RCC 7860 (cell line): ENCODE measurements at regions not wholly inside any gene's neighbourhood (a gene's known extent, or its start where the extent isn't known, plus 50 kb on each side); places are given as distances from the start of the nearest gene placed in this dataset.

ENCODE experiments used
- DNase-seq: peaks from one replicate; pipeline ENCODE4 v3.0.0-alpha.2; 2015; ENCODE audit warnings: low spot score
- FAIRE-seq: peaks from 2 replicates; lab custom pipeline; 2012; peaks lifted over from hg19 to GRCh38; lab: Jason Lieb, UNC

GRCh38 chr7:115478426-115478825, 552.1 kb downstream of the TFEC start:
- DNase-seq = no peak
- no peak for FAIRE-seq

GRCh38 chr7:115477193-115477651, 553.3 kb downstream of the TFEC start:
- DNase-seq (no peak), FAIRE-seq (no peak)

- no peak for FAIRE-seq
- DNase-seq = no peak
Observed at GRCh38 chr7:115476671-115477181, 553.8 kb downstream of the TFEC start.

- DNase-seq (no peak), FAIRE-seq (no peak)
Observed at GRCh38 chr7:115475761-115476385, 554.0 kb downstream of the MDFIC start.

GRCh38 chr7:115475206-115475605, 553.3 kb downstream of the MDFIC start:
- no peak for DNase-seq
- FAIRE-seq = no peak

GRCh38 chr7:115474137-115474536, 552.2 kb downstream of the MDFIC start:
- FAIRE-seq (no peak), DNase-seq (no peak)

GRCh38 chr7:115471891-115472290, 550.0 kb downstream of the MDFIC start:
- FAIRE-seq (no peak), DNase-seq (no peak)

- DNase-seq (no peak), FAIRE-seq (no peak)
Observed at GRCh38 chr7:115462301-115463015, 540.6 kb downstream of the MDFIC start.

- DNase-seq = no peak
- FAIRE-seq = no peak
Observed at GRCh38 chr7:115449689-115450088, 527.8 kb downstream of the MDFIC start.

- FAIRE-seq (no peak), DNase-seq (no peak)
Observed at GRCh38 chr7:115447495-115447894, 525.6 kb downstream of the MDFIC start.

GRCh38 chr7:115441033-115441432, 519.1 kb downstream of the MDFIC start:
- DNase-seq (no peak), FAIRE-seq (no peak)

- no peak for DNase-seq
- FAIRE-seq = no peak
Observed at GRCh38 chr7:115435178-115435577, 513.3 kb downstream of the MDFIC start.

GRCh38 chr7:115429918-115430317, 508.0 kb downstream of the MDFIC start:
- FAIRE-seq (no peak), DNase-seq (no peak)

- DNase-seq = no peak
Observed at GRCh38 chr7:115417662-115418061, 495.8 kb downstream of the MDFIC start.

GRCh38 chr7:115410972-115411686, 489.2 kb downstream of the MDFIC start:
- DNase-seq (no peak), FAIRE-seq (no peak)

More at GRCh38 chr7:115417662-115418061, 495.8 kb downstream of the MDFIC start:
- no peak for FAIRE-seq

GRCh38 chr7:115410434-115410820, 488.5 kb downstream of the MDFIC start:
- no peak for DNase-seq
- FAIRE-seq = no peak

- FAIRE-seq (no peak), DNase-seq (no peak)
Observed at GRCh38 chr7:115409682-115410433, 488.0 kb downstream of the MDFIC start.

- no peak for DNase-seq
- FAIRE-seq = no peak
Observed at GRCh38 chr7:115406219-115406618, 484.3 kb downstream of the MDFIC start.

- FAIRE-seq (no peak), DNase-seq (no peak)
Observed at GRCh38 chr7:115387137-115387536, 465.2 kb downstream of the MDFIC start.

GRCh38 chr7:115379321-115379720, 457.4 kb downstream of the MDFIC start:
- no peak for FAIRE-seq
- no peak for DNase-seq

- no peak for DNase-seq
Observed at GRCh38 chr7:115368998-115369397, 447.1 kb downstream of the MDFIC start.

More at GRCh38 chr7:115368998-115369397, 447.1 kb downstream of the MDFIC start:
- no peak for FAIRE-seq
